HG02623 (cell line): ENCODE measurements at regions not wholly inside any gene's neighbourhood (a gene's known extent, or its start where the extent isn't known, plus 50 kb on each side); places are given as distances from the start of the nearest gene placed in this dataset.
"Not testable (repeated sequence)": the region's sequence is repeated elsewhere in the genome, so short reads cannot be mapped to it uniquely, and the experiment has no call there.

ENCODE experiments used
- ATAC-seq: cut with Tn5 transposase; IDR thresholded peaks from one replicate; pipeline ENCODE4 v1.9.1; 2021; ENCODE audit warnings: moderate library complexity; ENCODE audit not compliant: unreplicated experiment

GRCh38 chr3:167106456-167106855 lies 273.6 kb downstream of the ZBBX start:
- no peak for ATAC-seq

- no peak for ATAC-seq
Observed at GRCh38 chr3:167102071-167102470, 278.0 kb downstream of the ZBBX start.

DNA sequence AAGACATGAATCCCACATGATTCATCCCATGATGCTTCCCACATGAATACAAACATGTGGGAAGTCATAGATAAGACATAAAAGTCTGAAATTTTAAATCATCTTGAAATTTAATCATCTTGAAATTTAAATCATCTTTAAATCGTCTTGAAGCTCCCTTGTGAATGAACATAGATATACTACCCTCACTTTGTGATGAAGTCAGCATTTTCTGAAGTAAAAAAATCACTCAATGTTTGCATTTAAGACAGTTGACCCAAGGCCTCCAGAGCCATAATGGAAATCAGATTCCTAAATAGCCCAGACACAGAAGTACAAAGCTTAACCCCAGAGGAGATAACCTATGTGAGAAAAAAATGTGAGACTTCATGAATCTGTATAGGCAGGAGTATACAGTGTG lies 279.4 kb downstream of the ZBBX start:
- ATAC-seq: no peak

DNA sequence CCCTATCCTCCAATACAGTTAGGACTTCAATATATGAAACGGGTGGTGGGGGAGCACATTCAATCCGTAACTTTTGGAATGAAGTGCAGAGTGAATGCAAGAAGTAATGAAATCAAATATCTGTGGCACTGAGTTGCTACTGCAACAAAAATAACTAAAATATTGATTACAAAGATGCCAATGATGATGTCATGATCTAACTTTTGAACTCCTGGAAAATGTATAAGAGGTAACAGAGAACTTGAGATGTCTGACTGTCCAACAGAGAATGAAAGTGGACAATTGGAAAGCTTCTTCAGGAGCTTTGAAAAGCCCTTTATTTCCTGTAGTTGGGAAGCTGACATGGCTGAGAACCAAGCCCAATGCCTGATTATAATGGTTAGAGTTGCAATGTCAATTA lies 279.9 kb downstream of the ZBBX start:
- no peak for ATAC-seq

GRCh38 chr3:167095976-167096375 lies 284.1 kb downstream of the ZBBX start:
- no peak for ATAC-seq

DNA sequence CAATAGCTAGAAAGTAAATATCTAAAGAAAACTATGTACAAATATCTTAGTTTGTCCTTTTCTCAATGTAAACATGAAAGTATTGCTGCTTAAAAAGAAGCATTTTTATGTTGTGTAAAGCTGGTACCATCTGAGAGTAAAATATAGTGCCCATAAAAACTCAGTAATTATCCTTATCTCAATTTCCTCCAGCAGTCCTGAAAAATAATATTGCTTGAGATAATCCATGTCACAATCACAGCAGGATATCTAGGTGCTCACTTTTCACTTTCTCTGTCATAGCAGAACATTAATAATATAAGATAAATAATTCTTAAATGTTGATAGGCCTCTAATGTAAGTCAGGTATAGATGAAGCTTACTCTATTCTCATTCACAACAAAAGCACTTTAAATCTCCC lies 285.5 kb downstream of the ZBBX start:
- ATAC-seq: no peak

GRCh38 chr3:167091226-167091625 lies 288.9 kb downstream of the ZBBX start:
- no peak for ATAC-seq

DNA sequence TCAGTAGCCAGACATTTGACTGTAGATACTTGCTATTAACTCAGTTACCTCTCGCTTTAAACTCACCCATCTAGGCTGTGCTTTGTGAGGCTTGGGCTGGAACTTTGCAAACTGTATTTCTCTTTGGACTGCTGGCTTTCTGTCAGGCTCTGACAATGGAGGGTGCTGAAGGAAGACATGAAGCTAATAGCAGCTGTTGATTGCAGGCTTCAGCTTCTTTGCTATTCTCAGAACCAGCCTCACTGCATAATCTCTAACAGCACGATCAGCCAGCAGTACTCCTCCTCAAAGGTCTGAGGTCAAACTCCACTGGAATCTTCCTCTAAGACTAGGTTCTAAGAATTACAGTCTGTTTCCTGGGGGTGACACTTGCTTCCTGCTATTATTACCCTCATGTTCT lies 295.6 kb downstream of the ZBBX start:
- no peak for ATAC-seq

- no peak for ATAC-seq
Observed at GRCh38 chr3:167078070-167078622, 302.0 kb downstream of the ZBBX start.

- ATAC-seq: no peak
Observed at GRCh38 chr3:167067787-167068161, 312.3 kb downstream of the ZBBX start.

- ATAC-seq: no peak
Observed at GRCh38 chr3:167066977-167067786, 312.9 kb downstream of the ZBBX start.

DNA sequence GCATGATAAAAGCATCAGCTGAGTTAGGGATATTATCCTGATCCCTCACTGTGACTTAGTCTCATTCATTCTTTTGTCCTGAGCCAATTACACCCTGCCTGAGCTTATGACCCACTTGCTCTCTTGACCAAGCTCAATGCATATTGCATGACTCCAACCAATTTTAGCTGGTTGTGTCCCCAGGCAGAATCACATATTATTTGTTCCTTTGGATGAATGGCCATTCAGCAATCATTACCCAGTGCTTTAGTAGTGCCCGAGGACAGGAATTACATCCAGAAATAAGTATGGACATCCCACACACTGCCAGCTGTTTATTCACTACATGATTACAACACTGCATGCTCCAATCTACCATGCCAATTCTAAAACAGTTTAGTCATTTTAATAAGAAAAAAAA lies 322.5 kb downstream of the ZBBX start:
- no peak for ATAC-seq

GRCh38 chr3:167054926-167055325 lies 325.2 kb downstream of the ZBBX start:
- ATAC-seq: no peak

GRCh38 chr3:167051421-167051820 lies 328.7 kb downstream of the ZBBX start:
- ATAC-seq: no peak

DNA sequence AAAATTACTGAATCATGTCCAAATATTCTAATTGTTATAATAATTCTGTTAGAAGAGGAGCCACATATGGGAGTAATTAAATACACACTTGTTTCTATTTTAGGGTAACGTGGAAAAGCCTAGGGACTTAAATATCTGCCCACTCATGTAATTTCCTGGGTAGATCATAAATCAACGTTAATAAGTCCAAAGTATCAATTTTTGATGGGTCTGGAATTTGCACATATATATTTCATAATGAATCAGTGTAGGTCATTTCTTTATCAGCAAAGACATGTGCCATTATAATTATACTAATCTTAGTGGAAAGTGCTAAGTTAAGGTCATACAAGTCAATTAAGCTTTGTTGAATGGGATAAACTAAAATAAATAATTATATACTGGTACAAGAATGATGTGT lies 346.2 kb downstream of the ZBBX start:
- no peak for ATAC-seq

- ATAC-seq: no peak
Observed at GRCh38 chr3:167032267-167032876, 347.7 kb downstream of the ZBBX start.

DNA sequence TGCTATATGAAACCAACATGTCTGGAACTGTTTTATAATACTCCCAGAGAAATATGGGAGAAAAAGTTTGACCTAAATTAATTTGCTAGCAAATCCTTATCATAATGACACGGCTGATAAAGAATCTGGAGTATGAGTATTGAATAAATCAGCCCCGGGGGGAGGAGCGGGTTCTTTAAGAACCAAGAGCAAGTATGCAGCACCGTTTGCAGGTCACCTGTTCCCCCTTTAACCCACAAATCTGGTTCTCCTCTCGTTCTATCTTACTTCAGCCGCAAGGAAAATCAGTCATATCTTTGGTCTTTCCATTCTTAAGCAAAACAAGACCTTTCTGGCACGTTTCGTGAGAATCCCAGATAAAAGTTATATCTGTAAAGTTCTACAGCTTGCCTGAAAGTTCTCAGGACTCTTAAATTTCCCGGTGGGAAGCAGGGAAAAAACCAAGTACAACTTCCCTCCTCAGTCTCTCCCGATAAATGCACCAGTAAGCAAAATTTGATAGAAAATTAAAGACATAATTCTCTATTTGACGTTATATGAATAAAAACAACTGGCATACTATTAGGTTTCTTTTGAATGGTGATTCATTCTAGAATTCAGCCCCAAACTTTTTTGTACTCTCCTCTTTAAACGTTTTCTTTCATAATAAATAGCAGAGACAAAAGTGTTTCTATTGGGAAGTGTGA lies 348.6 kb downstream of the ZBBX start:
- ATAC-seq: no peak

GRCh38 chr3:167030082-167030725 lies 349.9 kb downstream of the ZBBX start:
- ATAC-seq: no peak

DNA sequence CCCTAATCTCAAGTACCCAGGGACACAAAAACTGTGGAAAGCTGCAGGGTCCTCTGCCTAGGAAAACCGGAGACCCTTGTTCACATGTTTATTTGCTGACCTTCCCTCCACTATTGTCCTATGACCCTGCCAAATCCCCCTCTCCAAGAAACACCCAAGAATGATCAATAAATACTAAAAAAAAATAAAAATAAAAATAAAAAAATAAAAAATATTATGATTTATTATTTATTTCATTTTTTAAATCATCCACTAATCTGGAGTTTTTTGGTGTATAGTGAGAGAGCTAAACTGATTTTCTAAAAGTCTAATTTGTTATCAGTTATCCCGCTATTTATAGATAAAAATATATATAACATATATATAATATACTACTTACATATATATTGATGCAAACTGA lies 360.6 kb downstream of the ZBBX start:
- not testable (repeated sequence) for ATAC-seq

DNA sequence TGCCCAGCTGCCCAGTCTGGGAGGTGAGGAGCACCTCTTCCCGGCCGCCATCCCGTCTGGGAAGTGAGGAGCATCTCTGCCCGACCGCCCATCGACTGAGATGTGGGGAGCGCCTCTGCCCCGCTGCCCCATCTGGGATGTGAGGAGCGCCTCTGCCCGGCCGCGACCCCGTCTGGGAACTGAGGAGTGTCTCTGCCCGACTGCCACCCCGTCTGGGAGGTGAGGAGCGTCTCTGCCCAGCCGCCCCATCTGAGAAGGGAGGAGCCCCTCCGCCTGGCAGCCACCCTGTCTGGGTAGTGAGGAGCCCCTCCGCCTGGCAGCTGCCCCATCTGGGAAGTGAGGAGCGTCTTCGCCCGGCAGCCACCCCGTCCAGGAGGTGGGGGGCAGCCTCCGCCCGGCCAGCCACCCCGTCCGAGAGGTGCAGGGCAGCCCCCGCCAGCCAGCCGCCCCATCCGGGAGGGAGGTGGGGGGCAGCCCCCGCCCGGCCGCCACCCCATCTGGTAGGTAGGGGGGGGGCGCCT lies 361.4 kb downstream of the ZBBX start:
- ATAC-seq: not testable (repeated sequence)

DNA sequence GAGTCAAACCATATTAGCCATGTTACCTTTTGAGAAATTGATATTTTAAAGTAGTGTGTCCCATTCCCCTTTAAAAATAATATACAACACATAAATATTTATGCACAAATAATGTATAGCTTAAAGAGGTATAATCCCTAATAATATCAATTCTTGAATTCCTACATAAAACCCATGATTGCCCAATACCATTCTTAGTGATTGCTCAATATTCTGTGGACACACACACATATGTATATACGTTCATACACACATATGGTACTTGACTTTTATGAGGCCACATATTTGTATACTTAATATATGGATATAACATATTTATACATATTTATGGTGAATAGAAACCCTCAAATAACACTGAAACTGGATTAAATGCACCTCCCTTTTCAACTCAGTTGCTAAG lies 367.4 kb downstream of the ZBBX start:
- ATAC-seq: no peak
